ENCODE measurements at regions not wholly inside any gene's neighbourhood (a gene's known extent, or its start where the extent isn't known, plus 50 kb on each side); places are given as distances from the start of the nearest gene placed in this dataset.

DNA sequence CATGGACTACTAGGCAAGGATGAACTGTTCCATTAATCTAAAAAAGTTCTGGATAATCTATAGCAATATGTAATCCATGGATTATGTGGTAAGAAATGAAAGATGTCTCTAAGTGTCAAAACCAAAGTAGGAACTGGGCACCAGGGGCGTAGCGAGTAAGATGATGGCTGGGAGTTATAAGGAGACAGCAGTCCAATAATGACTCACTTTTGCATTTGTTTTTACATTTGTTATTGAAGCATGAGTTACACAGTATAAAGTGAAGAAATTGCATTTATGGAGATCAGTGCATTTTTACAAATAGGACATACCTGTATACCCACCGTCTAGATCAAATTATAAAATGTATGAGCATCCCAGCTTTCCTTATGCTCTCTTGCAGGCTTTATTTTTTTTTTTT lies 878.5 kb upstream of the MAP3K7 start:
- DNase-seq (ENCODE audit: low read depth) = no peak

DNA sequence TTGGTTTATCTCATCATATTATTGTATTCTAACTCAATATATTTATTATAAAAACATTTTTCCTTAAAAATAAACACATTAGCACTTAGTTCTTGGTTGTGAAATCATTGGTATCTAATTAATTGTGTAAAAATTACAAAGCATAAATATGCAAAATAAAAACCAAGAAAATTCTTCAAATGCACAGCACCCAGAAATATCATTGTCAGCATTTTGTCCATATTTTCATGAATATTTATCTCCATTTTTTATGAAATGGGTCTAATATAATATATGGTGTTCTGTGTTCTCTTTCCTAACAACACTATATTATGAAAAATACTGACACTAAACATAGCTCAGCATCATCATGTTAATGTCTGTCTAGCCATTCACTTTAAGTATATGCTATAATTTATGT lies 877.8 kb upstream of the MAP3K7 start:
- DNase-seq (ENCODE audit: low read depth) = no peak

DNA sequence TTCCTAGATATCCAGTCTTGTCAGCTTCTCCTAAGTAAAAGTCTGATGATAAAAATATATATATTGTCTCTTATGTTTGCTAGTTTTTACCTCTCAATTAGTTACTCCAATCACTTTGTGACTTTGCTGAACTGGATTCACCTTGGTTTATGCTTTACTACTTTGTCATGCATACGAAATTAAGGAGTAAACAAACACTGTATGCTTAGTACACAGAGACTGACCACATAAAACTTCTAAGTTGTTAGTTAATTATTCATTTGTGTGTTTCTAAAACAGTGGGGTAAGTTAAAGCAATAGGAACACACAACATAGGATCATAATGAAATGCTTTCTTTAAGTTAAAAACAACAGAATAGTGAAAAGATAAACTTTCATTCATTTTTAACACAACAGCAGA lies 877.3 kb upstream of the MAP3K7 start:
- no peak for DNase-seq (ENCODE audit: low read depth)

DNA sequence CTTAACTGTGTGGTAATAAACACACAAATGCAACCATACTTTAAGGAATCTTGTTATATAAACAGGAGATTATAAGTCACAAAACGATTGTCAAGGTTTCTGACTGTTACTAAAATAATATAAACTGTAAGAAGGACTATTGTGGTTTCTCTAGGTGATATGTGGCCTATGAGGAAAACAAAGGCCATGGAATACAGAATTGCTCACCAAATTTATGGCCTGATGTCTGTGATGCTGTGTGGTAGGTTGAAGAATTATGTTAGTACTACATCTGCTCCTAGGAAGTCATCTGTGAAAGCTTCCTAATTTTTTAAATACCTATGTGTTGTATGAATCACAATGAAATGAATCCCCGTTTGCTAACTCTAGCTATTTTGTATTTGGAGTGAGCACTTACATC lies 875.4 kb upstream of the MAP3K7 start:
- no peak for DNase-seq (ENCODE audit: low read depth)

GRCh38 chr6:91453224-91453878 lies 866.5 kb upstream of the MAP3K7 start:
- DNase-seq (ENCODE audit: low read depth) = no peak

DNA sequence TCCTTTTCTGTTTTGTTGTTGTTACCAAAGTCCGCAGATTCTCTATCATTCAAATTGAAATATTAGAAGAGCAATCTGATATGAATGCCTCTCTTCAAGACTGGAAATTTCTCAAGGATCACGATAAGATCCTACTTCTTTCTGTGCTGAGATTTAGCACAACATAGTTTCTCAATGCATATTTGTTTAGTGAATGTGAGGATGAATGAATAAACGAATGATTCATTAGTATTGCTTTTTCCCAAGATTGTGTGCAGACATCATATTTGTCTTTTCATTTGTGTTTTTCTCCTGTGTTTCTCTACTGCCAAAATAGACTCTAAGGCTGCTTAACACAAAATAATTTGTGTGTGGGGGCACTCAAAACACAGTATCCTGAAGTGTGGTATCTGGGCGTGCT lies 862.7 kb upstream of the MAP3K7 start:
- no peak for DNase-seq (ENCODE audit: low read depth)

GRCh38 chr6:91447530-91448254 lies 860.8 kb upstream of the MAP3K7 start:
- DNase-seq (ENCODE audit: low read depth) = no peak

DNA sequence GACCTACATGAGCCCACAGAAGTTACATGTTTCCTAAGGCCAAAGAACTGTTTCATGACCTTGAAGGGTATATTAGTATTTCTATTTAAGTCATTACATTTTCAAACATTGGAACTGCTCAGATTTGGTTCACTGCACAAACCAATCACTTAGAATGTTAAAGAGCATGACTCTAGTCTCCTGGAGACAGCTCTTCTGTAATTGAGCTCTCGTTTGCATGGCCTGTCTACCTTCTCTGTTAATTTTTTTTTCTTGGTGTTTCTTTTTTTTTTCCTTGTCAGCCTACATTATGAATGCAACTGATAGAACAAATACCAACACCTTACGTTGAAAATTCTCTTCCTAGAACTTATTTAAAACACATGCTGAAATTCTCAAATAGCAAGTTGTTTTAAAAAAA lies 860.2 kb upstream of the MAP3K7 start:
- DNase-seq (ENCODE audit: low read depth) = no peak

GRCh38 chr6:91443405-91443804 lies 856.5 kb upstream of the MAP3K7 start:
- DNase-seq (ENCODE audit: low read depth) = no peak

- DNase-seq (ENCODE audit: low read depth) = no peak
Measured at GRCh38 chr6:91442342-91442741, 855.5 kb upstream of the MAP3K7 start.

- no peak for DNase-seq (ENCODE audit: low read depth)
Measured at GRCh38 chr6:91438570-91438969, 851.7 kb upstream of the MAP3K7 start.

DNA sequence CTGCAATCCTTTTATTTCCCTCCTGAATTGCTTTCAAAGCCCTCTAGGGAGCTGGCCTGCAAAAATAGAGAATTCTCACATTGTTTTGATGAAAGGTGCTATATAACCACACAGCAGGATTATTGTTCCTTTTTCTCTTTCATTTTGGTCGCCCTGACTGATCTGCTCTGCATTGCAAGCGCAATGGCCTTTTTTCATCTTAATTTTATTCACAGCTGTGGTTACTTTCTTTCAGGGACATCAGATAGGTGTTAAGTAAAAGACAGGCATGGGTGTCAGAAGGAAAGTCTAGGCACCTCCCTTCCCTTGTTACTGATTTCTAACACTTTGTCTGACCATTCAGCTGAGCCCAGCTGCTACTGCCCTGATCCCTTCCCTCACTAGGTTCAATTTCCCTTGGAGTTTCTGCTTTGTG lies 850.5 kb upstream of the MAP3K7 start:
- DNase-seq (ENCODE audit: low read depth) = no peak

DNA sequence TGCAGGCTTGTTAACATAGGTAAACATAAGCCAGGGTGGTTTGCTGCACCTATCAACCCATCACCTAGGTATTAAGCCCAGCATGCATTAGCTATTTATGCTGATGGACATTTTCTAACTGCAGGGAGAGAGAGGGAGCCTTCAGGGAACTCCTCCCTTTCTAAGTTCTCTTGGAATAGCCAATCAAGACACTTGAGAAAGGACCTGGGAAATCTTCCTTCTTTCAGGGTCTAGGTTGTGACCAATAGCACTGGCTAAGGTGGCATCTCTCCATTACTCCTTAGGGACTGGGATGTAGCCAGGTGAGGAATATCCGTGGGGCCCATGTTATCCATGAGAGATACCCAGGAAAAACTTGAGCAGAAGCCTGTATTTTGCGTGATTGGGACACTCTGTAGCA lies 849.6 kb upstream of the MAP3K7 start:
- no peak for DNase-seq (ENCODE audit: low read depth)

DNA sequence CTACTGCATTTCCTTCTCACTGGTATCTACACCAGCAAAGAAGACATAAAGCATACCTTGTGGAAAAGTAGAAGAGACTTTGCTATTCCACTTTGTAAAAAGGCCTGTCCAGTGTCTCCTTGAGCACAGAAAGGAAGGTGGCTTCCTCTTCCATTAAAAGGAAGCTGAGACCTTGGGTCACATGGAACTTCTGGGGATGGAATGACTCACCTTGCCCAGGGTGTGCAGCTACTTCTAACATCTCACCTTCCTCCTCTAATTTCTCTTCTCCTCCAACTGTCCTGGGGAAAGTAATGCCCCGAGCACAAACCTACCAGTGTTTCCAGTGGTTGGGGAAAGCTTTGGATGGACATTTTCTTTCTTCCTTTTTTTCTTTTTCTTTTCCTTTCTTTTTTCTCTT lies 848.8 kb upstream of the MAP3K7 start:
- no peak for DNase-seq (ENCODE audit: low read depth)

GRCh38 chr6:91434576-91434975 lies 847.7 kb upstream of the MAP3K7 start:
- no peak for DNase-seq (ENCODE audit: low read depth)

- DNase-seq (ENCODE audit: low read depth) = no peak
Measured at GRCh38 chr6:91433660-91434534, 847.0 kb upstream of the MAP3K7 start.

DNA sequence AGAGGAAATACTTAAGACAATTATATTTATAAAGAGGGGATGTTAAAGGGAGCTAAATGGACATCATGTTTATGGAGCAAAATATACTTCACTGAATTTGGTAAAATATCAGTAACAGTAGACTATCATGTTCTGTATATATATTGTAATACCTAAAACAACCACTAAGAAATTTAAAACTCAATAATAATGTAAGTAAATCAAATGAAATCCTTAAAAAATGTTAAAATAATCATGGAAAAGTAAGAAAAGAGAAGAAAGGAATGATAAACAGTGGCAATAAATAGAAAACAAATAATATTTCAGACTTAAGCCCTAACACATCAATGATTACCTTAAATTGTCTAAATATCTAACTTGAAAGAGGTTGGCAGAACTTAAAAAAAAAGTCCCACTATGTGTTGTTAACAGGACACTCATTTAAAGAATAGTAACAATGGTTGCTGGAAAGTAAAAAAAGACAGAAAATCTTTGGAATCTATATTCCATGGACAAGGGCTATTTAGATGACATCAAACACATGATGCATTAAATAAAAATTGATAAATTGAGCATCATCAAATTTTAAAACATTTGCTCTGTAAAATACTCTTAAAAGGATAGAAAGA lies 842.2 kb upstream of the MAP3K7 start:
- DNase-seq (ENCODE audit: low read depth) = no peak

- no peak for DNase-seq (ENCODE audit: low read depth)
Measured at GRCh38 chr6:91428296-91428695, 841.4 kb upstream of the MAP3K7 start.

DNA sequence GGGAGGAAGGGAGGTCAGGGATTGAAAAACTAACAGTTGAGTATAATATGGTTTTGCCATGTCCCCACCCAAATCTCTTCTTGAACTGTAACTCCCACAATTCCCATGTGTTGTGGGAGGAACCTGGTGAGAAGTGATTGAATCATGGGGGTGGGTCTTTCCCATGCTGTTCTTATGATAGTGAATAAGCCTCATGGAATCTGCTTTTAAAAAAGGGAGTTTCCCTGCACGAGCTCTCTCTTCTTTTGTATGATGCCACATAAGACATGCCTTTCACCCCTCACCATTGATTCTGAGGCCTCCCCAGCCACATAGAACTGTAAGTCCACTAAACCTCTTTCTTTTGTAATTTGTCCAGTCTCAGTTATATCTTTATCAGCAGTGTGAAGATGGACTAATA lies 833.4 kb upstream of the MAP3K7 start:
- no peak for DNase-seq (ENCODE audit: low read depth)

DNA sequence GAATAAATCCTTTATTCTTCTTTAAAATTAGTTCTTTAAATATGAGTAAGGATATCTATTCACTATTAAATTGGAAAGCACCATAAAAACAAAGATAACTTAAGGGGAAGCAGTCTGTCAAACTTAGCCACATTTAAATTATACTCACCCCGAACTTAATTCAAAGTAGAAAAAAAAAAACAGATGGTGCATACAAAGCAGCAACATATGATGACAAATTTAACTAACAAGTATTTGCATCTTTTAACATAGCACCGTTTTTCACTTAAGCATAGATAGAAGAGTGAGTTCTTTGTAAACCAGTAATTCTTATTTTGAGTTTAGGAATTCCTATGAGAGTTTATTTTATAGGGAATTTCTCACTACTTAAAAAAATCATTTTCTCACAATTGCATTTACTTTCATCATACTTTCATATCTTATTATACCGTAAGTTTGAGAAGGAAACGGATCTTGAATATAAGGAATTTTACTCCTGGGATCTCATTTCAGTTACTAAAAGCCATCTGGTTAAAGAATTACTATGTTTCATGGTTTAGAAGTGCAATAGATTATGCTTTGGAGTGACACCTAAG lies 828.2 kb upstream of the MAP3K7 start:
- no peak for DNase-seq (ENCODE audit: low read depth)

- no peak for DNase-seq (ENCODE audit: low read depth)
Measured at GRCh38 chr6:91412532-91412931, 825.7 kb upstream of the MAP3K7 start.

- no peak for DNase-seq (ENCODE audit: low read depth)
Measured at GRCh38 chr6:91407706-91408105, 820.8 kb upstream of the MAP3K7 start.

Measured in RPMI7951 (cell line).